Epithelial cell of esophagus (primary cell): ENCODE measurements at regions not wholly inside any gene's neighbourhood (a gene's known extent, or its start where the extent isn't known, plus 50 kb on each side); places are given as distances from the start of the nearest gene placed in this dataset.

ENCODE experiments used
- DNase-seq: peaks from one replicate; pipeline ENCODE4 v3.0.0; 2010; ENCODE audit warnings: low read depth
- H3K4me3 ChIP-seq: 2 replicates; pipeline ENCODE4 v1.5.1; 2011; ENCODE audit warnings: mild to moderate bottlenecking, low read length, control low read depth
- CTCF ChIP-seq: IDR thresholded peaks from 2 replicates; pipeline ENCODE4 v1.5.1; 2011; ENCODE audit warnings: low read depth, mild to moderate bottlenecking, low read length, control low read depth, inconsistent platforms; ENCODE audit not compliant: insufficient read depth; ENCODE audit errors: missing control alignments

GRCh38 chr15:95407534-95407933 is 923.0 kb upstream of the NR2F2 start:
- no peak overlapping the region for H3K4me3 ChIP-seq
- DNase-seq: no peak
- no peak for TF ChIP-seq CTCF

- DNase-seq: no peak
- H3K4me3 ChIP-seq: no peak overlapping the region
- no peak for TF ChIP-seq CTCF
Measured at GRCh38 chr15:95409211-95409610, 921.3 kb upstream of the NR2F2 start.

GRCh38 chr15:95409626-95410310 is 920.7 kb upstream of the NR2F2 start:
- H3K4me3 ChIP-seq: no peak overlapping the region
- no peak for TF ChIP-seq CTCF
- DNase-seq: no peak

- DNase-seq: no peak
- TF ChIP-seq CTCF: no peak
Measured at GRCh38 chr15:95410757-95411156, 919.7 kb upstream of the NR2F2 start.

GRCh38 chr15:95416576-95416975 is 913.9 kb upstream of the NR2F2 start:
- DNase-seq: no peak
- TF ChIP-seq CTCF: no peak
- H3K4me3 ChIP-seq: no peak overlapping the region

More at GRCh38 chr15:95410757-95411156, 919.7 kb upstream of the NR2F2 start:
- H3K4me3 ChIP-seq: no peak overlapping the region

GRCh38 chr15:95417761-95418160 is 912.7 kb upstream of the NR2F2 start:
- no peak overlapping the region for H3K4me3 ChIP-seq
- no peak for TF ChIP-seq CTCF
- DNase-seq: no peak

- H3K4me3 ChIP-seq: no peak overlapping the region
- DNase-seq: no peak
- no peak for TF ChIP-seq CTCF
Measured at GRCh38 chr15:95422255-95422654, 908.2 kb upstream of the NR2F2 start.
